GM23338 (cell line): ENCODE measurements at regions not wholly inside any gene's neighbourhood (a gene's known extent, or its start where the extent isn't known, plus 50 kb on each side); places are given as distances from the start of the nearest gene placed in this dataset.

ENCODE experiments used
- ATAC-seq: fragments of 200-7000 bp; cut with Tn5 transposase; 3 replicates; pipeline ENCODE4 v1.9.1; 2020
- DNase-seq: peaks from one replicate; pipeline ENCODE4 v3.0.0-alpha.2; 2015; ENCODE audit warnings: low spot score
- H2AFZ ChIP-seq: fragments of 200-600 bp; sonication (generic); 2 replicates; pipeline ENCODE4 v1.8.0; 2016; ENCODE audit warnings: antibody characterized with exemption, mild to moderate bottlenecking, moderate library complexity
- H3F3A ChIP-seq: fragments of 200-600 bp; sonication (generic); replicated peaks from 2 replicates; pipeline ENCODE4 v1.8.0; 2017; ENCODE audit warnings: antibody characterized with exemption, mixed run types, low read depth
- H3K27ac ChIP-seq: fragments of 200-600 bp; sonication (generic); 2 replicates; pipeline ENCODE4 v1.6.1; 2016; ENCODE audit warnings: low read depth
- H3K27me3 ChIP-seq: fragments of 200-600 bp; sonication (generic); 2 replicates; pipeline ENCODE4 v1.8.0; 2016; ENCODE audit warnings: mild to moderate bottlenecking, mixed run types, moderate library complexity; ENCODE audit not compliant: insufficient read depth
- H3K36me3 ChIP-seq: fragments of 200-600 bp; sonication (generic); 2 replicates; pipeline ENCODE4 v1.8.0; 2016; ENCODE audit warnings: mild to moderate bottlenecking; ENCODE audit not compliant: insufficient read depth
- H3K4me1 ChIP-seq: fragments of 200-600 bp; sonication (generic); 2 replicates; pipeline ENCODE4 v1.8.0; 2016; ENCODE audit warnings: mild to moderate bottlenecking, moderate library complexity; ENCODE audit not compliant: insufficient read depth
- H3K4me2 ChIP-seq: fragments of 200-600 bp; sonication (generic); 2 replicates; pipeline ENCODE4 v1.7.1; 2017; ENCODE audit warnings: mixed run types
- H3K4me3 ChIP-seq: fragments of 200-600 bp; sonication (generic); 2 replicates; pipeline ENCODE4 v1.6.1; 2016; ENCODE audit warnings: mixed run types
- H3K79me2 ChIP-seq: fragments of 200-600 bp; sonication (generic); replicated peaks from 2 replicates; pipeline ENCODE4 v1.8.0; 2017; ENCODE audit warnings: mild to moderate bottlenecking; ENCODE audit not compliant: insufficient read depth
- H3K9me2 ChIP-seq: fragments of 200-600 bp; sonication (generic); 2 replicates; pipeline ENCODE4 v1.8.0; 2017; ENCODE audit not compliant: insufficient read depth
- H4K20me1 ChIP-seq: fragments of 200-600 bp; sonication (generic); replicated peaks from 2 replicates; pipeline ENCODE4 v1.8.0; 2017; ENCODE audit warnings: mild to moderate bottlenecking; ENCODE audit not compliant: insufficient read depth
- H3K27ac Mint-ChIP-seq: 2 replicates; pipeline ENCODE4 v1.8.0; 2020; ENCODE audit warnings: inconsistent platforms, mild to moderate bottlenecking, moderate library complexity, mixed read lengths
- H3K27me3 Mint-ChIP-seq: 3 replicates; pipeline ENCODE4 v1.8.0; 2022; ENCODE audit warnings: low read depth, mild to moderate bottlenecking, moderate library complexity, mixed read lengths, inconsistent platforms; ENCODE audit not compliant: insufficient read depth, poor library complexity
- H3K36me3 Mint-ChIP-seq: 3 replicates; pipeline ENCODE4 v1.8.0; 2021; ENCODE audit warnings: low read depth, mild to moderate bottlenecking, inconsistent platforms, moderate library complexity, mixed read lengths
- H3K4me1 Mint-ChIP-seq: 3 replicates; pipeline ENCODE4 v1.8.0; 2020; ENCODE audit warnings: mild to moderate bottlenecking, inconsistent platforms, mixed read lengths
- H3K4me3 Mint-ChIP-seq: 3 replicates; pipeline ENCODE4 v1.8.0; 2021; ENCODE audit warnings: moderate library complexity, mild to moderate bottlenecking, inconsistent platforms, mixed read lengths
- H3K9me3 Mint-ChIP-seq: 3 replicates; pipeline ENCODE4 v1.8.0; 2020; ENCODE audit warnings: moderate library complexity, mild to moderate bottlenecking, inconsistent platforms, mixed read lengths
- CREB1 ChIP-seq: fragments of 250-450 bp; sonication (Bioruptor Pico); IDR thresholded peaks from 2 replicates; pipeline ENCODE4 v1.5.0; 2020; ENCODE audit warnings: low read depth, mild to moderate bottlenecking, moderate library complexity
- EZH2 ChIP-seq: fragments of 200-600 bp; sonication (generic); IDR thresholded peaks from one replicate; pipeline ENCODE4 v1.8.0; 2017; ENCODE audit warnings: antibody characterized with exemption, mild to moderate bottlenecking, low read depth; ENCODE audit not compliant: unreplicated experiment
- EZH2phosphoT487 ChIP-seq: fragments of 200-600 bp; sonication (generic); IDR thresholded peaks from one replicate; pipeline ENCODE4 v1.8.1; 2018; ENCODE audit warnings: antibody characterized with exemption; ENCODE audit not compliant: unreplicated experiment
- NANOG ChIP-seq: IDR thresholded peaks from 2 replicates; pipeline ENCODE4 v1.6.1; 2016; ENCODE audit warnings: antibody characterized with exemption, borderline replicate concordance
- STAT1 ChIP-seq: IDR thresholded peaks from one replicate; pipeline ENCODE4 v1.6.1; 2016; ENCODE audit warnings: antibody characterized with exemption; ENCODE audit not compliant: unreplicated experiment
- ZNF114 ChIP-seq: fragments of 250-450 bp; sonication (Bioruptor Pico); IDR thresholded peaks from 2 replicates; pipeline ENCODE4 v1.5.0; 2020; ENCODE audit warnings: mild to moderate bottlenecking, moderate library complexity
- ZNF462 ChIP-seq: fragments of 250-450 bp; sonication (Bioruptor Pico); IDR thresholded peaks from 2 replicates; pipeline ENCODE4 v1.5.0; 2020; ENCODE audit warnings: mild to moderate bottlenecking, moderate library complexity
- TF ChIP-seq, protein P1 (sequence below): IDR thresholded peaks from one replicate; pipeline ENCODE4 v1.6.1; 2018; ENCODE audit warnings: antibody characterized with exemption; ENCODE audit not compliant: unreplicated experiment
- TF ChIP-seq, protein P2 (sequence below), 2 experiments: fragments of 200-600 bp in 1 of 2; sonication (generic) in 1 of 2; conservative IDR thresholded peaks; 2 replicates each; pipeline versions ENCODE4 v1.5.1 to v1.6.1; 2016 to 2017; ENCODE audit warnings: antibody characterized with exemption in 2 of 2, low read depth in 2 of 2, mild to moderate bottlenecking in 2 of 2, moderate library complexity in 1 of 2

DNA sequence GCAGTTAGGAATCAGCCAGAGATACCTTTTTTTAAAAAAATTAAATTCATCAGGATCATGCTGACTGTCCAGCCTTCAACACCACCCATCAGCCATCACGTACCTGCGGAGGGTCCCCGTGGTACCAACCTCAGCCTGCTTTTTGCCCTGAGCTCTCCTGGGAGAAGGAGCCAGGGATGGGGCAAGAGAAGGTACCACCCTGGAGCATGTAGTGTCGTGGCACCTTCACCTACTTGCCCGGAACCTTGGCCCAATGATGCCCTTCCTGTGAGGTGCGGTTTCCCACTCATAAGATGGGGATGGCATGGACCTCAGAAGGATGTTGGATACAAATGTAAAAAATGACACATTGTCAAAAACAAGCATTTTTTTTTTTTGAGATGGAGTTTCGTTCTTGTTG is 88.4 kb upstream of the C1orf174 start:
- Mint-ChIP-seq H3K4me1 (no peaks in the 10 kb centered on the region), H3K9me3 (peaks cover 80% of the 10 kb centered on the region), H3K27me3 (peaks cover 5% of the 10 kb centered on the region), H3K36me3 (peaks cover 9% of the 10 kb centered on the region), H3K27ac (no peak overlapping the region), H3K4me3 (no peak overlapping the region)
- Histone ChIP-seq H4K20me1 (no peaks in the 10 kb centered on the region), H3K79me2 (no peaks in the 10 kb centered on the region), H2AFZ (no peak overlapping the region), H3K4me1 (no peaks in the 10 kb centered on the region), H3K27me3 (no peaks in the 10 kb centered on the region), H3K4me3 (no peak overlapping the region), H3K36me3 (no peaks in the 10 kb centered on the region), H3K27ac (no peak overlapping the region), H3K9me2 (no peaks in the 10 kb centered on the region), H3F3A (no peaks in the 10 kb centered on the region), H3K4me2 (no peak overlapping the region)
- ATAC-seq (no peak), DNase-seq (no peak)
- TF ChIP-seq NANOG, result no peak
- TF ChIP-seq EZH2, result no peak
- no peak for TF ChIP-seq ZNF462
- TF ChIP-seq, protein P1, sequence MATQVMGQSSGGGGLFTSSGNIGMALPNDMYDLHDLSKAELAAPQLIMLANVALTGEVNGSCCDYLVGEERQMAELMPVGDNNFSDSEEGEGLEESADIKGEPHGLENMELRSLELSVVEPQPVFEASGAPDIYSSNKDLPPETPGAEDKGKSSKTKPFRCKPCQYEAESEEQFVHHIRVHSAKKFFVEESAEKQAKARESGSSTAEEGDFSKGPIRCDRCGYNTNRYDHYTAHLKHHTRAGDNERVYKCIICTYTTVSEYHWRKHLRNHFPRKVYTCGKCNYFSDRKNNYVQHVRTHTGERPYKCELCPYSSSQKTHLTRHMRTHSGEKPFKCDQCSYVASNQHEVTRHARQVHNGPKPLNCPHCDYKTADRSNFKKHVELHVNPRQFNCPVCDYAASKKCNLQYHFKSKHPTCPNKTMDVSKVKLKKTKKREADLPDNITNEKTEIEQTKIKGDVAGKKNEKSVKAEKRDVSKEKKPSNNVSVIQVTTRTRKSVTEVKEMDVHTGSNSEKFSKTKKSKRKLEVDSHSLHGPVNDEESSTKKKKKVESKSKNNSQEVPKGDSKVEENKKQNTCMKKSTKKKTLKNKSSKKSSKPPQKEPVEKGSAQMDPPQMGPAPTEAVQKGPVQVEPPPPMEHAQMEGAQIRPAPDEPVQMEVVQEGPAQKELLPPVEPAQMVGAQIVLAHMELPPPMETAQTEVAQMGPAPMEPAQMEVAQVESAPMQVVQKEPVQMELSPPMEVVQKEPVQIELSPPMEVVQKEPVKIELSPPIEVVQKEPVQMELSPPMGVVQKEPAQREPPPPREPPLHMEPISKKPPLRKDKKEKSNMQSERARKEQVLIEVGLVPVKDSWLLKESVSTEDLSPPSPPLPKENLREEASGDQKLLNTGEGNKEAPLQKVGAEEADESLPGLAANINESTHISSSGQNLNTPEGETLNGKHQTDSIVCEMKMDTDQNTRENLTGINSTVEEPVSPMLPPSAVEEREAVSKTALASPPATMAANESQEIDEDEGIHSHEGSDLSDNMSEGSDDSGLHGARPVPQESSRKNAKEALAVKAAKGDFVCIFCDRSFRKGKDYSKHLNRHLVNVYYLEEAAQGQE, result no peak
- TF ChIP-seq ZNF114 (CRISPR knock-in tag), result no peak
- no peak for TF ChIP-seq EZH2phosphoT487
- TF ChIP-seq, protein P2, sequence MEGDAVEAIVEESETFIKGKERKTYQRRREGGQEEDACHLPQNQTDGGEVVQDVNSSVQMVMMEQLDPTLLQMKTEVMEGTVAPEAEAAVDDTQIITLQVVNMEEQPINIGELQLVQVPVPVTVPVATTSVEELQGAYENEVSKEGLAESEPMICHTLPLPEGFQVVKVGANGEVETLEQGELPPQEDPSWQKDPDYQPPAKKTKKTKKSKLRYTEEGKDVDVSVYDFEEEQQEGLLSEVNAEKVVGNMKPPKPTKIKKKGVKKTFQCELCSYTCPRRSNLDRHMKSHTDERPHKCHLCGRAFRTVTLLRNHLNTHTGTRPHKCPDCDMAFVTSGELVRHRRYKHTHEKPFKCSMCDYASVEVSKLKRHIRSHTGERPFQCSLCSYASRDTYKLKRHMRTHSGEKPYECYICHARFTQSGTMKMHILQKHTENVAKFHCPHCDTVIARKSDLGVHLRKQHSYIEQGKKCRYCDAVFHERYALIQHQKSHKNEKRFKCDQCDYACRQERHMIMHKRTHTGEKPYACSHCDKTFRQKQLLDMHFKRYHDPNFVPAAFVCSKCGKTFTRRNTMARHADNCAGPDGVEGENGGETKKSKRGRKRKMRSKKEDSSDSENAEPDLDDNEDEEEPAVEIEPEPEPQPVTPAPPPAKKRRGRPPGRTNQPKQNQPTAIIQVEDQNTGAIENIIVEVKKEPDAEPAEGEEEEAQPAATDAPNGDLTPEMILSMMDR (conservative IDR thresholded peaks at IDR 0.05; ENCODE audit: low read depth in 2 of 2), result no peak
- TF ChIP-seq STAT1, result no peak
- TF ChIP-seq CREB1 (CRISPR knock-in tag), result no peak
